SU-DHL-6 (cell line): ENCODE measurements at regions not wholly inside any gene's neighbourhood (a gene's known extent, or its start where the extent isn't known, plus 50 kb on each side); places are given as distances from the start of the nearest gene placed in this dataset.
"Not testable (repeated sequence)": the region's sequence is repeated elsewhere in the genome, so short reads cannot be mapped to it uniquely, and the experiment has no call there.

Experiments
- H2AFZ ChIP-seq: fragments of 200-600 bp; sonication (generic); 2 replicates; pipeline ENCODE4 v1.6.1; 2014; ENCODE audit warnings: low read depth, mild to moderate bottlenecking, moderate library complexity, mixed read lengths, antibody characterized with exemption, low read length; ENCODE audit not compliant: severe bottlenecking
- H3F3A ChIP-seq: fragments of 200-600 bp; shearing (Covaris generic); 2 replicates; pipeline ENCODE4 v1.6.0; 2016; ENCODE audit warnings: antibody characterized with exemption, mild to moderate bottlenecking; ENCODE audit not compliant: insufficient read depth
- H3K27ac ChIP-seq: fragments of 200-600 bp; sonication (generic); 2 replicates; pipeline ENCODE4 v1.5.1; 2016; ENCODE audit warnings: low read depth, mild to moderate bottlenecking, low read length, moderate library complexity, mixed read lengths
- H3K27me3 ChIP-seq: fragments of 200-600 bp; sonication (generic), shearing (Covaris generic); 2 replicates; pipeline ENCODE4 v1.6.0; 2014; ENCODE audit warnings: mild to moderate bottlenecking, low read length
- H3K36me3 ChIP-seq: fragments of 200-600 bp; sonication (generic); 2 replicates; pipeline ENCODE4 v1.6.1; 2014; ENCODE audit warnings: mild to moderate bottlenecking, low read length, mixed read lengths
- H3K4me2 ChIP-seq: fragments of 300-600, 200-600 bp; shearing (Covaris generic), sonication (generic); 2 replicates; pipeline ENCODE4 v1.6.0; 2014; ENCODE audit warnings: low read length, low read depth, mild to moderate bottlenecking; ENCODE audit not compliant: poor library complexity, severe bottlenecking
- H3K4me3 ChIP-seq: fragments of 200-600 bp; sonication (generic); 2 replicates; pipeline ENCODE4 v1.5.1; 2014; ENCODE audit warnings: antibody characterized with exemption, low read length, mild to moderate bottlenecking, mixed read lengths; ENCODE audit not compliant: insufficient read depth, poor library complexity, severe bottlenecking
- H3K79me2 ChIP-seq: fragments of 200-600 bp; sonication (generic); 2 replicates; pipeline ENCODE4 v1.6.1; 2014; ENCODE audit warnings: mild to moderate bottlenecking, low read length, moderate library complexity; ENCODE audit not compliant: insufficient read depth
- H3K9ac ChIP-seq: fragments of 200-600 bp; sonication (generic); 2 replicates; pipeline ENCODE4 v1.7.0; 2014; ENCODE audit warnings: mild to moderate bottlenecking, low read length
- H3K9me2 ChIP-seq: fragments of 200-600 bp; sonication (generic); replicated peaks from 2 replicates; pipeline ENCODE4 v1.6.1; 2014; ENCODE audit warnings: low read length; ENCODE audit not compliant: insufficient read depth
- H3K9me3 ChIP-seq: fragments of 200-600 bp; sonication (generic); 2 replicates; pipeline ENCODE4 v1.6.1; 2014; ENCODE audit warnings: low read length, mixed read lengths; ENCODE audit not compliant: insufficient read depth
- H4K20me1 ChIP-seq: fragments of 200-600 bp; sonication (generic); 2 replicates; pipeline ENCODE4 v1.6.1; 2014; ENCODE audit warnings: low read depth, mild to moderate bottlenecking, antibody characterized with exemption, low read length, moderate library complexity, mixed read lengths
- CTCF ChIP-seq: fragments of 200-600 bp; sonication (generic); IDR thresholded peaks from one replicate; pipeline ENCODE4 v1.5.1; 2017; ENCODE audit warnings: antibody characterized with exemption, mild to moderate bottlenecking, low read length, moderate library complexity; ENCODE audit not compliant: insufficient read depth, poor library complexity, severe bottlenecking
- EZH2phosphoT487 ChIP-seq: fragments of 200-600 bp; sonication (generic), shearing (Covaris generic); conservative IDR thresholded peaks from 2 replicates; pipeline ENCODE4 v1.6.1; 2018; ENCODE audit warnings: mild to moderate bottlenecking, antibody characterized with exemption, low read length, moderate library complexity, mixed read lengths

GRCh38 chr9:26508897-26509296, 383.7 kb downstream of the CAAP1 start:
- Histone ChIP-seq H4K20me1 (no peaks in the 10 kb centered on the region), H3K9me2 (no peaks in the 10 kb centered on the region), H3K27me3 (no peaks in the 10 kb centered on the region), H2AFZ (no peak overlapping the region), H3K9ac (no peak overlapping the region), H3K9me3 (no peaks in the 10 kb centered on the region), H3K36me3 (no peaks in the 10 kb centered on the region), H3K79me2 (no peaks in the 10 kb centered on the region), H3F3A (no peaks in the 10 kb centered on the region), H3K27ac (no peak overlapping the region), H3K4me3 (no peak overlapping the region), H3K4me2 (no peak overlapping the region)
- TF ChIP-seq EZH2phosphoT487 = no peak
- TF ChIP-seq CTCF = no peak

GRCh38 chr9:26504057-26504456, 388.5 kb downstream of the CAAP1 start:
- Histone ChIP-seq H3K27me3 (no peaks in the 10 kb centered on the region), H3K9me3 (no peaks in the 10 kb centered on the region), H3K9ac (no peak overlapping the region), H3K4me2 (no peak overlapping the region), H4K20me1 (no peaks in the 10 kb centered on the region), H3F3A (no peaks in the 10 kb centered on the region), H3K4me3 (no peak overlapping the region), H3K9me2 (no peaks in the 10 kb centered on the region), H2AFZ (no peak overlapping the region), H3K79me2 (no peaks in the 10 kb centered on the region), H3K36me3 (no peaks in the 10 kb centered on the region), H3K27ac (no peak overlapping the region)
- TF ChIP-seq CTCF (no peak), EZH2phosphoT487 (no peak)

- Histone ChIP-seq H3F3A (no peaks in the 10 kb centered on the region), H3K4me2 (no peak overlapping the region), H3K9me3 (no peaks in the 10 kb centered on the region), H2AFZ (no peak overlapping the region), H3K27ac (no peak overlapping the region), H4K20me1 (no peaks in the 10 kb centered on the region), H3K79me2 (no peaks in the 10 kb centered on the region), H3K36me3 (no peaks in the 10 kb centered on the region), H3K27me3 (no peaks in the 10 kb centered on the region), H3K9ac (no peak overlapping the region), H3K4me3 (no peak overlapping the region), H3K9me2 (no peaks in the 10 kb centered on the region)
- TF ChIP-seq EZH2phosphoT487 (no peak), CTCF (no peak)
These were observed 390.3 kb downstream of the CAAP1 start for GRCh38 chr9:26502311-26502710.

- H3K9me3 ChIP-seq = no peaks in the 10 kb centered on the region; the same call in 1 of the 2 replicates
- H3K9me2 ChIP-seq = no peaks in the 10 kb centered on the region
- H3K9ac ChIP-seq = no peak overlapping the region
- H2AFZ ChIP-seq = no peak overlapping the region
- TF ChIP-seq CTCF = no peak
- no peak for TF ChIP-seq EZH2phosphoT487
- H3K4me2 ChIP-seq = no peak overlapping the region
- no peaks in the 10 kb centered on the region for H3K79me2 ChIP-seq
- no peak overlapping the region for H3K27ac ChIP-seq
- H3K27me3 ChIP-seq = no peaks in the 10 kb centered on the region
- no peaks in the 10 kb centered on the region for H4K20me1 ChIP-seq
- no peak overlapping the region for H3K4me3 ChIP-seq
- H3F3A ChIP-seq = no peaks in the 10 kb centered on the region
- H3K36me3 ChIP-seq = no peaks in the 10 kb centered on the region
These were observed 392.1 kb downstream of the CAAP1 start for GRCh38 chr9:26500471-26500870.

GRCh38 chr9:26492608-26493521, 399.7 kb downstream of the CAAP1 start:
- not testable (repeated sequence) for H3K9ac ChIP-seq, H3K4me3 ChIP-seq, H3K9me2 ChIP-seq, H3K4me2 ChIP-seq, H4K20me1 ChIP-seq, H2AFZ ChIP-seq, H3F3A ChIP-seq, H3K79me2 ChIP-seq, H3K36me3 ChIP-seq, H3K27me3 ChIP-seq, H3K9me3 ChIP-seq, H3K27ac ChIP-seq
